ENCODE measurements at regions not wholly inside any gene's neighbourhood (a gene's known extent, or its start where the extent isn't known, plus 50 kb on each side); places are given as distances from the start of the nearest gene placed in this dataset.
A peak's percentile ranks its signal among the peaks of the same experiment; 100 is the strongest.
"Not testable (repeated sequence)": the region's sequence is repeated elsewhere in the genome, so short reads cannot be mapped to it uniquely, and the experiment has no call there.

DNA sequence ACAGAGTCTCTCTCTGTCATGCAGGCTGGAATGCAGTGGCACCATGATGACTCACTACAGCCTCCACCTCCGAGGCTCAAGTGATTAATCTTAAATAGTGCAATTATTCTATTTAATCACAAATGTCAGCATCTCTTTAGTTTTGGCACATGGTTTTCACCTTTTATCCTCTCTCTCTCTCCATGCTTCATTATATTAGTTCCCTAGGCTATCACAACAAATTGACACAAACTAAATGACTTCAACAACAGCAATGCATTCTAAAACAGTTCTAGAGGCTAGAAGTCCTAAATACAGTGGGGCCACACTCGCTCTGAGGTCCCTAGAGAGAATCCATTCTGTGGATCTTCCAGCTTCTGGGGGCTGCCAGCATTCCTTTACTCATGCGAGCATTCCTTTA lies 178.2 kb upstream of the ZNG1F start:
- in situ Hi-C loops (cut with MboI; ENCODE audit: low pct_unique_long_range_greater_than_20kb, low sequenced_read_pairs); DNase-seq: not testable (repeated sequence)

DNA sequence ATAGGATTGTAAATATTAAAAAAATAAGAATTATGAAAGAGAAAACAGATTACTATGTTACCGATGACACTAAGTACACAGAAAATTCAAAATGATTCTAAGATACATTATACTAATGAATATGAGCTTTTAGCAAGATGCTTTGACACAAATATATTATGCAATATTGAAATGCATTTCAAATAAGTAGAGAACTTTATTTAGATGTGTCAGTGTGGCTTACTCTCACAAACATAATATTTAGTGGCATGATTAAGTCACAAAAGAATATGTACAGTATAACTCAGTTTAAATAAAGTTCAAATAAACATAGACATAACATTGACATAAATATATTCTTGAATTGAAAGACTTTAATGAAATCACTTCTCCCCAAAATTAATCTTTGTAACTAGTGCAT lies 172.7 kb upstream of the ZNG1F start:
- in situ Hi-C loops (cut with MboI; ENCODE audit: low pct_unique_long_range_greater_than_20kb, low sequenced_read_pairs) = not testable (repeated sequence)

DNA sequence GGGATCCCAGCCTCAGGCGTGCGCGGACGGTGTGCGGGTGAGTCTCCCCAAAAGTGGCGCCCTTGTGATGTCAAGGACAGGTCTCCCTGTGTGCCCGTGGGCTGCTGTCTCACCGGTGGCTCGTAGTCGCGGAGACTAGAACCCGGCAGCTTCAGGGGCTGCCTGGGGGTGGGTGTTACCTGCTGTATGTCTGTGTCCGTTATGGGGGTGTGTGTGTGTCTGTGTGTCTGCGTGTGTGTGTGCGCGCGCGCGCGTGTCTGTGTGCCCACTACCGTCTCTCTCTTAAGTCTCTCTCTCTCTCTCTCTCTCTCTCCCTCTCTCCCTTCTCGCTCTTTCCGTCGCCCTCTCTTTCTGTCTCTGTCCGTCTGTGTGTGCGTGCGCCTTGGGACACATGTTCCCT lies 170.0 kb upstream of the ZNG1F start:
- in situ Hi-C loops (cut with MboI; ENCODE audit: low pct_unique_long_range_greater_than_20kb, low sequenced_read_pairs) = not testable (repeated sequence)
- peak; percentile 58 for DNase-seq

More for the DNA sequence above, 172.7 kb upstream of the ZNG1F start:
- DNase-seq = not testable (repeated sequence)

DNA sequence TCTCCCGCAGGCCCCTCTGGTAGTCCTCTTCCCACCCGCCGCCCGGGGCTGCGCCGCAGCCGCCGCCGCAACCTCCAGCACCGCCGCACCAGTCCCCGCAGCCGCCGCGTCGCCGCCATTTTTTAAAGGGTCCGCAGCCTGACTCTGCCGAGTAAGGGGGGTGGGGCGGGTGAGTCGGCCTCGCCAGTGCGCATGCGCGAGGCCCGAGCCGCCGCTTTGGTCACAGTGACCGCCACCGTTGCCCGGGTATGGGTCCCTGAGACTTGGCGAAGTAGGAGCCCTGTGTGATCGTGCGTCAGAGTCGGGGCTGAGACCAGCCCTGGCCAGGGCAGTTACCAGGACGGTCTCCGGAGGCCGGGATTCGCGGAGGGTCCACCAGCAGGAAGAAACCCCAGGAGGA lies 169.6 kb upstream of the ZNG1F start:
- peak; percentile 79 for DNase-seq
- in situ Hi-C loops (cut with MboI; ENCODE audit: low pct_unique_long_range_greater_than_20kb, low sequenced_read_pairs) = not testable (repeated sequence)

DNA sequence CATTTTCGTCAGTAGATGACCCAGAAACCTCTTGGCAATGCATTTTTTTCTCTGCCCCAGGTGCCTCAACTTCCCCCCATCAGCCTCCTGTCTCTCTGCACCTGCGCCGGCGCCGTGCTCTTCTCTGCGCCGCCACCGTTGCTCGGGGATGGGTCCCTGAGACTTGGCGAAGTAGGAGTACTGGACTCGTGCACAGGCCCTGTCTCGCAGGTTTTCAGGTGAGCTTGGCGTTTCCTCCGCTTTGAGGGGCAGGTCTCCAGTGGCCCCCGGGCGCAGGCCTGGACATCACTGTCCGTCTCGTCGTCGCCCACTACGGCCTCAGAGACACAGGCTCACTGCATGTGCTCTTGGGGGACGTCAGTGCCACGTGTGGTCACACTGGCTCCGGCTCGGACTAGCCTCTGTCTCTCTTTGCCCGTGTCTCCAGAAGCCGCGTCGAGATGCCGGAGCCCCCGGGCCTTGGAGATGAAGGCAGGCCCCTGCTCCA lies 168.8 kb upstream of the ZNG1F start:
- DNase-seq; in situ Hi-C loops (cut with MboI; ENCODE audit: low pct_unique_long_range_greater_than_20kb, low sequenced_read_pairs): not testable (repeated sequence)

DNA sequence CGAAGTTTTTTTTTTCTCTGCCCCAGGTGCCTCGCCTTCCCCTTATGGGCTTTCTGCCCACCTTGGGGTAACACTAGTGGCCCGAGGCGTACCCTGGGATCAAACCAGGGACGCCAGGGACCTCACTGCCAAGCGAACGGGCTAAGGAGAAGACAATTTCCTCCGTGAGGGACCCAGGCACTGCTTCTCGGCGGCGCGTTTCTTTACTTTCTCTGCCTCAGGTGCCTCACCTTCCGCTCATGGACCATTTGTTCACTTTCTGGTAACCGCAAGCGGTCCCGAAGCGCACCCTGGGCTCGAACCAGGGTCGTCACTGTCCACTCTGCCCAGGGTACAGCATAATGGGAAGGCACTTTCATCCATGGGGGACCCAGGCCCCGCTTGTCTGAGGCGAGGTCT lies 168.2 kb upstream of the ZNG1F start:
- in situ Hi-C loops (cut with MboI; ENCODE audit: low pct_unique_long_range_greater_than_20kb, low sequenced_read_pairs); DNase-seq: not testable (repeated sequence)

DNA sequence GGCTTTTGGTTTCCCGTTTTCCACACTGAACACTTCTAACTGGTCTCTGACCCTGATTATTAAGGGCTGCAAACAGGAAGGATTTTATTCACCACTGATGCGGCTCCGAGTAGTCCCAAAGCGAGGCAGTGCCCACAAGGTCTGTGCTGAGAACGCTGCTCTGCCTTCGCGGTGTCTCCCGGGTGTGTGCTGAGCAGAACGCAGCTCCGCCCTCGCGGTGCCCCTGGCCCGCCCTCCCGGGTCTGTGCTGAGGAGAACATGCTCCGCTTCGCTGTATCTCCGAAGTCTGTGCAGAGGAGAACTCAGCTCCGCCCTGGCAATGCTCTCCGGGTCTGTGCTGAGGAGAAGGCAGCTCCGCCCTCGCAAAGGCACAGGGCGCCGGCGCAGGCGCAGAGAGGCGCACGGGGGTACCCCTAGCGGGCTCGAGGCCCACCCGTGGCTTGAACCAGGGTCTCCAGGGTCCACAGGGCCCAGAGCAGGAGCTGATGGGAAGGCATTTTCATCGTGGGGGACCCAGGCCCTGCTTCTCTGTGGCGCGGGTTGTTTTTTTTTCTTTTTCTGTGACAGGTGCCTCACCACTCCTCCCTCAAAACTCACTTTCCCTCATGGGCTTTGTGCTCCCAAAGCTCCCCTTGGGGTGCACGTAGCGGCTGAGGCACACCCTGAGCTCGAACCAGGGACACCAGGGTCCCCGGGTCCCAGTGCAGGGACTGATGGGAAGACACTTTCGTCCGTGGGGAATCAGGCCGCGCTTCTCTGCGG lies 167.7 kb upstream of the ZNG1F start:
- in situ Hi-C loops (cut with MboI; ENCODE audit: low pct_unique_long_range_greater_than_20kb, low sequenced_read_pairs); DNase-seq: not testable (repeated sequence)

DNA sequence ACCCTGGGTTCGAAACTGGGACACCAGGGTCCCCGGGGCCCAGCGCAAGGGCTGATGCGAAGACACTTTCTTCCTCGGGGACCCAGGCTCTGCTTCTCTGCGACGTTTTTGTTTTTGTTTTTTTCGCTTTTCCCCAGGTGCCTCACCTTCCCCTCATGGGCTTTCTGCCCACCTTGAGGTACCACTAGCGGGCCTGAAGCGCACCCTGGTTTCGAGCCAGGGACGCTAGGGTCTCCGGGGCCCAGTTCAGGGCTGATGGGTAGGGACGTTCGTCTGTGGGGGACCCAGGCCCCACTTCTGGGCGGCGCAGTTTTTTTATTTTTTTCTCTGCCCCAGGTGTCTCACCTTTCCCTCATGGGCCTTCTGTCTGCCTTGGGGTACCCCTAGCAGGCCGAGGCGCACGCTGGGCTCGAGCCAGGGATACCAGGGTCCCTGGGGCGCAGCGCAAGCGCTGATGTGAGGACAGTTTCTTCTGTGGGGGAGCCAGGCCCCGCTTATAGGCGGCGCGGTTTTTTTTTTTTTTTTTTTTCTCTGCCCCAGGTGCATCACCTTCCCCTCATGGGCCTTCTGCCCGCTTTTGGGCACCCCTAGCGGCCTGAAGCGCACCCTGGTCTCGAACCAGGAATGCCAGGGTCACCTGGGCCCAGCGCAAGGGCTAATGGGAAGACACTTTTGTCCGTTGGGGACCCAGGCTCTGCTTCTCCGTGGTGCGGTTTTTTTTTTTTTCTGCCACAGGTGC lies 166.8 kb upstream of the ZNG1F start:
- DNase-seq = not testable (repeated sequence)

DNA sequence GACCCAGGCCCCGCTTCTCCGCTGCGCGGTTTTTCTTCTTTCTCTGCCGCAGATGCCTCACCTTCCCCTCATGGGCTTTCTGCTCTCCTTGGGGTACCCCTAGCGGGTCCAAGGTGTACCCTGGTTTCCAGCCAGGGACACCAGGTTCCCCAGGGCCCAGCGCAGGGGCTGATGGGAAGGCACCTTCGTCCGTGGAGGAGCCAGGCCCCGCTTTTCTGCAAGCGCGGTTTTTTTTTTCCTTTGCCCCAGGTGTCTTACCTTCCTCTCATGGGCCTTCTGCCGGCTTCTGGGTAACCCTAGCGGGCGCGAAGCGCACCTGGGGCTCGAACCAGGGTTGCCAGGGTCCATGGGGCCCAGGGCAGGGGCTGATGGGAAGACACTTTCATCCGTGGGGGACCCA lies 165.9 kb upstream of the ZNG1F start:
- DNase-seq; in situ Hi-C loops (cut with MboI; ENCODE audit: low pct_unique_long_range_greater_than_20kb, low sequenced_read_pairs): not testable (repeated sequence)

More for the DNA sequence above, 166.8 kb upstream of the ZNG1F start:
- in situ Hi-C loops (cut with MboI; ENCODE audit: low pct_unique_long_range_greater_than_20kb, low sequenced_read_pairs) = not testable (repeated sequence)

DNA sequence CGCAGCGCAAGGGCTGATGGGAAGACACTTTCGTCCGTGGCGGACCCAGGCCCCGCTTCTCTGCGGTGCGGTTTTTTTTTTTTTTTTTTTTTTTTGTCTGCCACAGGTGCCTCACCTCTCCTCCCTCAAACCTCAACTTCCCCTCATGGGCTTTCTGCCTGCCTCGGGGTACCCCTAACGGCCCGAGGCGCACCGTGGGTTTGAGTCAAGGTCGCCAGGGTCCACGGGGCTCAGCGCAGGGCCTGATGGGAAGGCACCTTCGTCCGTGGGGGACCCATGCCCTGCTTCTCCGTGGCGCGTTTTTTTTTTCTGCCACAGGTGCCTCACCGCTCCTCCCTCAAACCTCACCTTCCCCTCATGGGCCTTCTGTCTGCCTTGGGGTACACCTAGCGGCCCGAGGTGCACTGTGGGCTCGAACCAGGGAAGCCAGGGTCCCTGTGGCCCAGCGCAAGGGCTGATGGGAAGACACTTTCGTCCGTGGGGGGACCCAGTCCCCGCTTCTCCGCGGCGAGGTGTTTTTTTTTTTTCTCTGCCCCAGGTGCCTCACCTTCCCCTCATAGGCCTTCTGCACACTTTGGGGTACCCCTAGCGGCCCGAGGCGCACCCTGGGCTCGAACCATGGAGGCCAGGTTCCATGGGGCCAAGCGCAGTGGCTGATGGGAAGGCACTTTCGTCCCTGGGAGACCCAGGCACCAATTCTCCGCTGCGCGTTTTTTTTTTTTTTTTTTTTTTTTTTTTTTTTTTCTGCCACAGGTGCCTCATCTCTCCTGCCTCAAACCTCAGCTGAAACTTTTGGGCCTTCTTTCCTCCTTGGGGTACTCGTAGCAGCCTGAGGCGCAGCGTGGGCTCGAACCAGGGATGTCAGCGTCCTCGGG lies 165.2 kb upstream of the ZNG1F start:
- DNase-seq; in situ Hi-C loops (cut with MboI; ENCODE audit: low pct_unique_long_range_greater_than_20kb, low sequenced_read_pairs): not testable (repeated sequence)

DNA sequence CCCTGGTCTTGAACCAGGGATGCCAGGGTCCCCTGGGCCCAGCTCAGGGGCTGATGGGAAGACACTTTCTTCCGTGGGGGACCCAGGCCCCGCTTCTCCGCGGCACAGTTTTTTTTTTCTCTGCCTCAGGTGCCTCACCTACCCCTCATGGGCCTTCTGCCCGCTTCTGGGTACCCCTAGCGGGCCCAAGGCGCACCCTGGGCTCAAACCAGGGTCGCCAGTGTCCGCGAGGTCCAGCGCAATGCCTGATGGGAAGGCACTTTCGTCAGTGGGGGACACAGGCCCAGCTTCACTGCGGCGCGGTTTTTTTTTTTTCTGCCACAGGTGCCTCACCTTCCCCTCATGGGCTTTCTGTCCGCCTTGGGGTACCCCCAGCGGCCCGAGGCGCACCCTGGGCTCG lies 163.9 kb upstream of the ZNG1F start:
- in situ Hi-C loops (cut with MboI; ENCODE audit: low pct_unique_long_range_greater_than_20kb, low sequenced_read_pairs); DNase-seq: not testable (repeated sequence)

DNA sequence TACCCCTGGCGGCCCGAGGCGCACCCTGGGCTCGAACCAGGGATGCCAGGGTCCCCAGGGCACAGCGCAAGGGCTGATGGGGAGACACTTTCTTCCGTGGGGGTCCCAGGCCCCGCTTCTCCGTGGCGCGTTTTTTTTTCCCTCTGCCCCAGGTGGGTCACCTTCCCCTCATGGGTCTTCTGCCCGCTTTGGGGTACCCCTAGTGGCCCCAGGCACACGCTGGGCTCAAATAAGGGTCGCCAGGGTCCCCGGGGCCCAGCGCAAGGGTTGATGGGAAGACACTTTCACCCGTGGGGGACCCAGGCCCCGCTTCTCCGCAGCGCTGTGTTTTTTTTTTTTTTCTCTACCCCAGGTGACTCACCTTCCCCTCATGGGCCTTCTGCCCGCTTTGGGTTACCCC lies 163.3 kb upstream of the ZNG1F start:
- DNase-seq; in situ Hi-C loops (cut with MboI; ENCODE audit: low pct_unique_long_range_greater_than_20kb, low sequenced_read_pairs): not testable (repeated sequence)

DNA sequence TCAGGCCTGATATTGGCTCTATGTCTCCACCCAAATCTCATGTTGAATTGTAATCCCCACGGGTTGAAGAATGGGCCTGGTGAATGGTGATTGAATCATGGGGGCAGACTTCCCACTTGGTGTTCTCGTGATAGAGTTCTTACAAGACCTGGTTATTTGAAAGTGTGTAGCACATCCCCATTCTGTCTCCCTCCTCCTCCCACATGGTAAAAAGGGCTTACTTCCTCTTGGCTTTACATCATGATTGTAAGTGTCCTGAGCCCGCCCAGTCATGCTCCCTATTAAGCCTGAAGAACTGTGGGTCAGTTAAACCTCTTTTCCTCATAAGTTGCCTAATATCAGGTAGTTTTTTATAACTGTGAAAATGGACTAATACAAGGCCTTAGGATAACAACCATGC lies 158.8 kb upstream of the ZNG1F start:
- in situ Hi-C loops (cut with MboI; ENCODE audit: low pct_unique_long_range_greater_than_20kb, low sequenced_read_pairs) = not testable (repeated sequence)
- DNase-seq = peak; percentile 29

DNA sequence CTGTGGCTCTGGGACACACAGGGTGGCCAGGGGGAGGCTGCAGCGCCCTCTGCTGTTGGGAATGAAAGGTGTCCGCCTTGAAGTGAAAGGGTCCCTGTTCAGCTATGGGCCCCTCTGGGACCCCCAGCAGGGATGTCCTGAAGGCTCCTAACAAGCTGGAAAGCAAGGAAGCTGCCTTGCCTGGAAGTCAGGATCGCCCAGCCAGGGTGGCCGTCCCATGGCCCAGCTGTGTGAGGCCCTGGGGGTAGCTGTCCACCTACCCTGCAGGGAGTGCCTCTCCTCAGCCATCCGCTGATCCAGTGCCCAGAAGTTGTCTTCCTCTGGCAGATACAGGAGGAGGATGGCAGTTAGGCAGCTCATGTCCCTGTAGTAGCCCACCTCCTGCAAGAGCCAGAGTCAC lies 143.4 kb upstream of the ZNG1F start:
- in situ Hi-C loops (cut with MboI; ENCODE audit: low pct_unique_long_range_greater_than_20kb, low sequenced_read_pairs) = not testable (repeated sequence)

DNA sequence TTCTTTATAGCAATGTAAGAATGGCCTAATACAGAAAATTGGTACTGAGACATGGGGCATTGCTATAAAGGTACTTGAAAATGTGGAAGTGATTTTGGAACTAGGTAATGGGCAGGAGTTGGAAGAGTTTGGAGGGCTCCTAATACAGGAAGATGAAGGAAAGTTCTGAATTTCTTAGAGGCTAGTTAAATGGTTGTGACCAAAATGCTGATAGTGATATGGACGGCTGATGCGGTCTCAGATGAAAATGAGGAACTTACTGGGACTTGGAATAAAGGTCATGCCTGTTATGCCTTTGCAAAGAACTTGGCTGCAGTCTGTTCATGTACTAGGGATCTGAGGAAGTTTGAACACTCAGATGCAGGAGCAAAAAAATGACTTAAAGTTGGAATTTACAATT lies 132.2 kb upstream of the ZNG1F start:
- in situ Hi-C loops (cut with MboI; ENCODE audit: low pct_unique_long_range_greater_than_20kb, low sequenced_read_pairs) = not testable (repeated sequence)
- DNase-seq = peak; percentile 2

More for the DNA sequence above, 143.4 kb upstream of the ZNG1F start:
- DNase-seq = not testable (repeated sequence)

DNA sequence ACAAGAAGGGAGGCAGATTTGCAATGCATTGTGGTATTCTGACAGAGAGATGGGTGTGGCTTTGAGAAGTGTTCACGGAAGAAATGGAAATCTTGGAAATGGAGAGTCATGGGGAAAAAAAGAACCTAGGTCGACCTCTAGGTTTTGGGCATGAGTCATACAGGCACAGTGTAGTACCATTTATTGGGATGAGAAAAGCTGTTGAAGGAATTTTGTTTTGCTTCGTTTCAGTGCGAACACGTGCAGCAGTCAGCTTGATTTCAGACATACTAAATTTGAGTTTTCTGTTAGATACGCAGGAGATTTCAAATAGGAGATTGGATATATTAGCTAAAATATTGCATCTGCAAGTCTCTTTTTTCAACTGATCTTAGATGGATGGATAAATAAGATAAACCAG lies 119.8 kb upstream of the ZNG1F start:
- in situ Hi-C loops (cut with MboI; ENCODE audit: low pct_unique_long_range_greater_than_20kb, low sequenced_read_pairs) = not testable (repeated sequence)

DNA sequence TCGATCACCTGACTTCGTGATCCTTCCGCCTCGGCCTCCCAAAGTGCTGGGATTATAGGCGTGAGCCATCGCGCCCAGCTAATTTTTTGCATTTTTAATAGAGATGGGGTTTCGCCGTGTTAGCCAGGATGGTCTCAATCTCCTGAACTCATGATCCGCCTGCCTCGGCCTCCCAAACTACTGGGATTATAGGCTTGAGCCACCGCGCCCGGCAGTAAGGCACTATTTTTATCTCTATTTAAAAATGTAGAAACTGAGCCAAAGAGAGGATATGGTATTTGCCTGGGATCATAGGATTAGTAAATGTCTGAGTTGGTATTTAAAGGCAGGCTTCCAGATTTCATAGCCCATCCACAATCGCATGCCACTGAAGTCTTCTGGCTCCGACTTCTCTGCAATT lies 96.6 kb upstream of the ZNG1F start:
- DNase-seq; in situ Hi-C loops (cut with MboI; ENCODE audit: low pct_unique_long_range_greater_than_20kb, low sequenced_read_pairs): not testable (repeated sequence)

More for the DNA sequence above, 119.8 kb upstream of the ZNG1F start:
- not testable (repeated sequence) for DNase-seq

DNA sequence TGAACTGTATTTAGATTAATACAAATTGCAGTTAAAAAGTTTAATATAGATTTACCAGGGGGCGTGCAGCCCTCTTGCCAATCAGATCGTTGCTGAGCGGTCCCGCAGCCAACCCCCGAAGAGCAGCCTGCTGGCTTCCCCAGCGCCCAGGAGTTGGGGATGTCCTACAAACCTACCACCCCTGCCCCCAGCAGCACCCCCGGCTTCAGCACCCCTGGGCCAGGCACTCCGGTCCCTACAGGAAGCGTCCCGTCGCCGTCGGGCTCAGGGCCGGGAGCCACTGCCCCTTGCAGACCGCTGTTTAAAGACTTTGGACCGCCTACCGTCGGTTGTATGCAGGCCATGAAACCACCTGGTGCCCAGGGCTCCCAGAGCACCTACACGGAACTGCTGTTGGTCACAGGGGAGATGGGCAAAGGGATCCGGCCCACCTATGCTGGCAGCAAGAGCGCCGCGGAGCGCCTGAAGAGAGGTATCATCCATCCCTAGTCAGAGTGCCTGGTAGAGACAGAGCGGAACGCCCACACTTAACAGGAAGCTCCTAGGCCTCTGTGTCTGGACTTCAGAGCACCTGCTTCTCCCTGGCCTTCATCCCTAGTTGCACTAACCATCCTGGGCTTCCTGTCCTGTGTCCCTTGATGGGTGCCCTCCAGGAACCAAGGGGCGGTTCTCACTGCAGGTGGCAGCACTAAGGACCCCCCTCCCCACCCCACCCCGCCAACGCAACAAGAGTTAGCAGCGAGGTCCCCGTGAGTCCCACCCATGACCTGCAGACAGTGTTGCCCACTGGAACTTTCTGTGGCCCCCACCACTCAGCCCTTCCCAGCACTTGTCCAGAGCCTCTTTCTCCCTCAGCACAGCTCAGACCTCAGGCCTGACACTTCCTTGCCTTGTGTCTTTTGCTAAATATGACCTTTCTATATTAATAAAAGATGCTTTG lies 91.5 kb upstream of the ZNG1F start:
- in situ Hi-C loops (cut with MboI; ENCODE audit: low pct_unique_long_range_greater_than_20kb, low sequenced_read_pairs); DNase-seq: not testable (repeated sequence)

Measured in KBM-7 (cell line).